ENCODE measurements at regions not wholly inside any gene's neighbourhood (a gene's known extent, or its start where the extent isn't known, plus 50 kb on each side); places are given as distances from the start of the nearest gene placed in this dataset.

DNA sequence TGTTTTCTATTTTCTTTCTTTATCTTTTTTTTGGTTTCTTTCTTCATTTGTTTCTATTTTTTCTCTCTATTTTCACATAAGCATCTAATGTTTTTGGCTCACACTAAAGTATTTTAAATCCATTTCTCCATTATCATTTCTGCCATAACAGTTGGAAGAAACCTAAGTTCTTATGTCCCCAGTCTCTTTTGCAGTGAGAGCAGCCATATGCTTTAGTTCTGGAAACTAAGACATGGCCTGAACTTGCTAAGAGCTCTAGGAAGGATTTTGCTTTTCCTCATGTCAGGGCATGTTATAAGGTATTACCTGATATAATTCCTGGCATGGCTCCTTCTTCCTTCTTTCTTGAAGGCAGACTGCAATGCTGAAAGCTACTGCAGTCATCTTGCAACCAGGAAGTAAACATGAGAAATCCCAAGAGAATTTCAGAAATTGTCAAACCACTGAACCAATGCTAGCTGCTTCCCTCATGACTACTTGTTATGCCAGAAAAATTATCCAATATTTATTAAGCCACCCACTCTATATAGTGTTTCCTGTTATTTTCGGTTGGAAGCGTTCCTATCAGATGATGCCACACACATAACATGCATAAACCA is 171.1 kb downstream of the TAF11L14 start:
- Histone ChIP-seq H3K9me3 (ENCODE audit: control insufficient read depth, insufficient read depth, low read depth, low read length) (no peaks in the 10 kb centered on the region), H3K27ac (ENCODE audit: low read length) (no peak overlapping the region), H3K36me3 (ENCODE audit: control insufficient read depth, insufficient read depth, low read length) (no peaks in the 10 kb centered on the region), H3K4me3 (ENCODE audit: low read depth in 2 of 2, low read length in 2 of 2) (no peak overlapping the region), H3K4me1 (ENCODE audit: control insufficient read depth, insufficient read depth, low read length) (no peaks in the 10 kb centered on the region), H3K27me3 (ENCODE audit: control insufficient read depth, insufficient read depth, low read length) (no peaks in the 10 kb centered on the region)
- DNase-seq (ENCODE audit: low read depth, low spot score) = no peak
- no TSS peak for BruUV-seq (replicated peaks)
- CTCF ChIA-PET = no interaction called here
- in situ Hi-C loops (cut with HindIII; ENCODE audit: low pct_unique_long_range_greater_than_20kb, low sequenced_read_pairs) (no loop called here), intact Hi-C loops (cut with micrococcal nuclease; ENCODE audit: unreplicated experiment) (no loop called here)
- ATAC-seq = no peak
- POLR2A ChIA-PET = interaction anchor here (0.6 kb wide), 1 partner anchor 54 kb away, joined by 3 read pairs; no protein-coding TSS in a partner anchor
- TF ChIP-seq, protein P1, sequence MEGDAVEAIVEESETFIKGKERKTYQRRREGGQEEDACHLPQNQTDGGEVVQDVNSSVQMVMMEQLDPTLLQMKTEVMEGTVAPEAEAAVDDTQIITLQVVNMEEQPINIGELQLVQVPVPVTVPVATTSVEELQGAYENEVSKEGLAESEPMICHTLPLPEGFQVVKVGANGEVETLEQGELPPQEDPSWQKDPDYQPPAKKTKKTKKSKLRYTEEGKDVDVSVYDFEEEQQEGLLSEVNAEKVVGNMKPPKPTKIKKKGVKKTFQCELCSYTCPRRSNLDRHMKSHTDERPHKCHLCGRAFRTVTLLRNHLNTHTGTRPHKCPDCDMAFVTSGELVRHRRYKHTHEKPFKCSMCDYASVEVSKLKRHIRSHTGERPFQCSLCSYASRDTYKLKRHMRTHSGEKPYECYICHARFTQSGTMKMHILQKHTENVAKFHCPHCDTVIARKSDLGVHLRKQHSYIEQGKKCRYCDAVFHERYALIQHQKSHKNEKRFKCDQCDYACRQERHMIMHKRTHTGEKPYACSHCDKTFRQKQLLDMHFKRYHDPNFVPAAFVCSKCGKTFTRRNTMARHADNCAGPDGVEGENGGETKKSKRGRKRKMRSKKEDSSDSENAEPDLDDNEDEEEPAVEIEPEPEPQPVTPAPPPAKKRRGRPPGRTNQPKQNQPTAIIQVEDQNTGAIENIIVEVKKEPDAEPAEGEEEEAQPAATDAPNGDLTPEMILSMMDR (IDR thresholded peaks at IDR 0.05) = no peak
- TF ChIP-seq TCF7L2 (IDR thresholded peaks at IDR 0.05; ENCODE audit: low read depth, low read length) (no peak), SIN3A (IDR thresholded peaks at IDR 0.05; ENCODE audit: borderline replicate concordance, insufficient read depth, low read depth, low read length) (no peak), POLR2AphosphoS5 (IDR thresholded peaks at IDR 0.05; ENCODE audit: low read depth, low read length) (no peak)
- TF ChIP-seq, protein P2, sequence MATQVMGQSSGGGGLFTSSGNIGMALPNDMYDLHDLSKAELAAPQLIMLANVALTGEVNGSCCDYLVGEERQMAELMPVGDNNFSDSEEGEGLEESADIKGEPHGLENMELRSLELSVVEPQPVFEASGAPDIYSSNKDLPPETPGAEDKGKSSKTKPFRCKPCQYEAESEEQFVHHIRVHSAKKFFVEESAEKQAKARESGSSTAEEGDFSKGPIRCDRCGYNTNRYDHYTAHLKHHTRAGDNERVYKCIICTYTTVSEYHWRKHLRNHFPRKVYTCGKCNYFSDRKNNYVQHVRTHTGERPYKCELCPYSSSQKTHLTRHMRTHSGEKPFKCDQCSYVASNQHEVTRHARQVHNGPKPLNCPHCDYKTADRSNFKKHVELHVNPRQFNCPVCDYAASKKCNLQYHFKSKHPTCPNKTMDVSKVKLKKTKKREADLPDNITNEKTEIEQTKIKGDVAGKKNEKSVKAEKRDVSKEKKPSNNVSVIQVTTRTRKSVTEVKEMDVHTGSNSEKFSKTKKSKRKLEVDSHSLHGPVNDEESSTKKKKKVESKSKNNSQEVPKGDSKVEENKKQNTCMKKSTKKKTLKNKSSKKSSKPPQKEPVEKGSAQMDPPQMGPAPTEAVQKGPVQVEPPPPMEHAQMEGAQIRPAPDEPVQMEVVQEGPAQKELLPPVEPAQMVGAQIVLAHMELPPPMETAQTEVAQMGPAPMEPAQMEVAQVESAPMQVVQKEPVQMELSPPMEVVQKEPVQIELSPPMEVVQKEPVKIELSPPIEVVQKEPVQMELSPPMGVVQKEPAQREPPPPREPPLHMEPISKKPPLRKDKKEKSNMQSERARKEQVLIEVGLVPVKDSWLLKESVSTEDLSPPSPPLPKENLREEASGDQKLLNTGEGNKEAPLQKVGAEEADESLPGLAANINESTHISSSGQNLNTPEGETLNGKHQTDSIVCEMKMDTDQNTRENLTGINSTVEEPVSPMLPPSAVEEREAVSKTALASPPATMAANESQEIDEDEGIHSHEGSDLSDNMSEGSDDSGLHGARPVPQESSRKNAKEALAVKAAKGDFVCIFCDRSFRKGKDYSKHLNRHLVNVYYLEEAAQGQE (IDR thresholded peaks at IDR 0.05; ENCODE audit: insufficient read depth in 1 of 2, low read depth in 2 of 2, low read length in 1 of 2) = no peak

DNA sequence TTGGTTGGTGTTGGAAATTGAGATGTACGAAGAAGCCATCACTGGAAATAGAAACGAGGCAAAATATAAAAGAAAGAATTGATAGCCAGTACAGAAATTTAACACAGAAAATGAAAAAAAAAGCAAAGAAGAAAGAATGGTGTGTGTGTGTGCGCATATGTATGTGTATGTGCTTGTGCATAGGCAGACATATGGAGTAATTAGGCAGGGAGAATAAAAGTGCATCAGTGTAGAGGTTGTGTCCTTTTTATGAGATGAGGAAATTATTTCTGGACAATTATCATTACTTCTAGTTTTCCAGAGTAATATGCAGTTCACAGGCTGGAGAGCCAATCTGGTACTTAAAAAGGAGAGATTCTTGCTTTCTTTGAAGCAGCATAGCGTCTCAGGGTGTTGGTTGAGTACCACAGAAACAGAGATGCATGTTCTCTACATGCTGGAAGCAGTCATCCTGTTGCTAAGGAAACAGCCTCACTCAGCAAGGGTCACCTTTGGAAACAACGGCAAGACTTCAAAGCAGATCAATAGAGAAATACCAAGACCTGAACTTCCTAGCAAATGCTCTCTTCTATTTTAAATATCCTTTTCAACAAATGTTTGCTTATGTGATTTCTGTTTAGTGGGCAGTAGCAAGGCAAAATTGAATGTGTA is 172.7 kb downstream of the TAF11L14 start:
- intact Hi-C loops (cut with micrococcal nuclease; ENCODE audit: unreplicated experiment) (no loop called here), in situ Hi-C loops (cut with HindIII; ENCODE audit: low pct_unique_long_range_greater_than_20kb, low sequenced_read_pairs) (no loop called here)
- Histone ChIP-seq H3K36me3 (ENCODE audit: control insufficient read depth, insufficient read depth, low read length) (no peaks in the 10 kb centered on the region), H3K27ac (ENCODE audit: low read length) (no peak overlapping the region), H3K9me3 (ENCODE audit: control insufficient read depth, insufficient read depth, low read depth, low read length) (no peaks in the 10 kb centered on the region), H3K27me3 (ENCODE audit: control insufficient read depth, insufficient read depth, low read length) (no peaks in the 10 kb centered on the region), H3K4me3 (ENCODE audit: low read depth in 2 of 2, low read length in 2 of 2) (no peak overlapping the region), H3K4me1 (ENCODE audit: control insufficient read depth, insufficient read depth, low read length) (no peaks in the 10 kb centered on the region)
- DNase-seq (ENCODE audit: low read depth, low spot score) (no peak), ATAC-seq (no peak)
- no TSS peak for BruUV-seq (replicated peaks)
- ChIA-PET POLR2A (no interaction called here), CTCF (no interaction called here)
- TF ChIP-seq POLR2AphosphoS5 (IDR thresholded peaks at IDR 0.05; ENCODE audit: low read depth, low read length) (no peak), TCF7L2 (IDR thresholded peaks at IDR 0.05; ENCODE audit: low read depth, low read length) (no peak), SIN3A (IDR thresholded peaks at IDR 0.05; ENCODE audit: borderline replicate concordance, insufficient read depth, low read depth, low read length) (no peak)
- TF ChIP-seq, protein P1 (IDR thresholded peaks at IDR 0.05) = no peak
- TF ChIP-seq, protein P2 (IDR thresholded peaks at IDR 0.05; ENCODE audit: insufficient read depth in 1 of 2, low read depth in 2 of 2, low read length in 1 of 2) = no peak
